Upper lobe of left lung (tissue), 4 donors: ENCODE measurements at regions not wholly inside any gene's neighbourhood (a gene's known extent, or its start where the extent isn't known, plus 50 kb on each side); places are given as distances from the start of the nearest gene placed in this dataset.

Experiments
- POLR2AphosphoS5 ChIP-seq, 2 donors: sonication (generic); formaldehyde crosslinking; IDR thresholded peaks; one replicate each; pipeline ENCODE4 v1.5.1; 2017; ENCODE audit warnings: antibody characterized with exemption in 2 of 2
- TF ChIP-seq, protein P1 (sequence below), 6 experiments: fragments of 450-650 bp in 4 of 6; fragments of 200-600 bp in 2 of 6; sonication (generic) in 2 of 6; IDR thresholded peaks; one replicate each; pipeline ENCODE4 v1.5.1; 2016 to 2019; ENCODE audit warnings: antibody characterized with exemption in 6 of 6

DNA sequence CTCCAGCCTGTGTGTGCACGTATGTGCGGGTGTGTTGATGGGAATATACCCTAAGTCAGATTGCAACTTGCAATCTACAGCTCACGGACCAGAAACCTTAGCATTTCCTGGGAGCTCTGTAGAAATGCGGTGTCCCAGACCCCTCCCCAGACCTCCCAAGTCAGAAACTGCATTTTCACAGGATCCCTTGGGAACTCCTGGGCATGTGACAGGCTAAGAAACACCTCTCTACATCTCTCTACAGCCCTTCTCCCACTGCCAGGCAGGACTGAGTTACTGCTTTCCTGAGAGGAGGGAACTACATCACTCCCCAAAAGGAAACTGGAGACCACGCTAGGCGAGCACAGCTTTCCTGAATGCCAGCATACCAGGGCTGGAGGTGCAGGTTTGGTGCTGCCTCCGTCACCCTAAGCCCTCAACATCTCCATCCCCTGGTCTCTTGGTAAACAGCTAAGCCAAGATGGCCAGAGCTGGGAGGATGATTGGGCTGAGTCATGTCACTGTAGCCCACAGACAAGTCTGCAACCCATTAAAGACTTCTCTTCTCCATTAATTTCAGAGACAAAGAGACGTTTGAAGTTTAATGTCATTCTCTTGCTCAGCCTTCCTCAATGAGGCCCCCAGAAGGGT is 194.4 kb downstream of the BMP7 start:
- no peak for TF ChIP-seq POLR2AphosphoS5 (IDR thresholded peaks at IDR 0.05)
- TF ChIP-seq, protein P1, sequence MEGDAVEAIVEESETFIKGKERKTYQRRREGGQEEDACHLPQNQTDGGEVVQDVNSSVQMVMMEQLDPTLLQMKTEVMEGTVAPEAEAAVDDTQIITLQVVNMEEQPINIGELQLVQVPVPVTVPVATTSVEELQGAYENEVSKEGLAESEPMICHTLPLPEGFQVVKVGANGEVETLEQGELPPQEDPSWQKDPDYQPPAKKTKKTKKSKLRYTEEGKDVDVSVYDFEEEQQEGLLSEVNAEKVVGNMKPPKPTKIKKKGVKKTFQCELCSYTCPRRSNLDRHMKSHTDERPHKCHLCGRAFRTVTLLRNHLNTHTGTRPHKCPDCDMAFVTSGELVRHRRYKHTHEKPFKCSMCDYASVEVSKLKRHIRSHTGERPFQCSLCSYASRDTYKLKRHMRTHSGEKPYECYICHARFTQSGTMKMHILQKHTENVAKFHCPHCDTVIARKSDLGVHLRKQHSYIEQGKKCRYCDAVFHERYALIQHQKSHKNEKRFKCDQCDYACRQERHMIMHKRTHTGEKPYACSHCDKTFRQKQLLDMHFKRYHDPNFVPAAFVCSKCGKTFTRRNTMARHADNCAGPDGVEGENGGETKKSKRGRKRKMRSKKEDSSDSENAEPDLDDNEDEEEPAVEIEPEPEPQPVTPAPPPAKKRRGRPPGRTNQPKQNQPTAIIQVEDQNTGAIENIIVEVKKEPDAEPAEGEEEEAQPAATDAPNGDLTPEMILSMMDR (IDR thresholded peaks at IDR 0.05), result no peak
